HG03432 (cell line): ENCODE measurements at regions not wholly inside any gene's neighbourhood (a gene's known extent, or its start where the extent isn't known, plus 50 kb on each side); places are given as distances from the start of the nearest gene placed in this dataset.
A peak's percentile ranks its signal among the peaks of the same experiment; 100 is the strongest.

Experiments
- ATAC-seq: cut with Tn5 transposase; IDR thresholded peaks from one replicate; pipeline ENCODE4 v1.9.1; 2021; ENCODE audit warnings: mild to moderate bottlenecking, moderate library complexity; ENCODE audit not compliant: unreplicated experiment

DNA sequence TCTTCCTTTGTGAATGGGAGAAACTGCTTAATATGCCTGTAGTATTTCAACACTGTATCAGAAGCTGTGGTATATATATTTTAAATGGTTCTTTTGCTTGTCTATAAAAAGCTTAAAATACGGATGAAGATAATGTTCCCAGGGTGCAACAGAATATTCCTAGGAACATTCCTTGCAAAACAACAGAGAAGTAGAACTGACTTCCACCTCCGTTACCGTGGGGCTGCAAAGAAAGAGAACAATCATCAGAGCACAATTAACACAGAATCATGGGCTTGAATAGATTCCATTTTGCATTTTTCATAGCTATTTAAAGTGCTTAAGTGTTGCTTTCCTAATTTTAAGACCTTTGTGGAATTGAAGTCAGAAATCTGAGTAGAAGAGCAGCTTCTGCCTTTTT, 1227.7 kb downstream of the EFNB2 start:
- no peak for ATAC-seq

DNA sequence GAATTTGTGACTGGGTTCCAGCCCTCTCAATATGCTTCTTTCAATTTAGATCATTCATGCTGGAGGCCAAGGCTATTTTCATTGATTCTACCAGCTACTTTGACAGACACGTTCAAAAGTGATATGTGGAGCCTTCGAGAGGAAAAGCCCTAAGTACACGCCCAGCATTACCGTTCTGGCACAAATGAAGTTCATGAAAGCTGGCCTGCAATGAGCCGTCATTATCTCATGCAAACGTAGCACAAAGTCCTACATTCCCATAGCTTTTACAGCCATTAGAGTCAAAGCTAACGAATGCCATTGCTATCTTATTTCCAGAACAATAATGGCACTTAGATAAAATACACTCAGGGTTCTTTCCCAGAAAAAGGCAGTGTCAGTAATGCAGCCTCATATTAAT, 1237.6 kb downstream of the EFNB2 start:
- ATAC-seq = no peak

GRCh38 chr13:105291987-105292386, 1243.5 kb downstream of the EFNB2 start:
- no peak for ATAC-seq

DNA sequence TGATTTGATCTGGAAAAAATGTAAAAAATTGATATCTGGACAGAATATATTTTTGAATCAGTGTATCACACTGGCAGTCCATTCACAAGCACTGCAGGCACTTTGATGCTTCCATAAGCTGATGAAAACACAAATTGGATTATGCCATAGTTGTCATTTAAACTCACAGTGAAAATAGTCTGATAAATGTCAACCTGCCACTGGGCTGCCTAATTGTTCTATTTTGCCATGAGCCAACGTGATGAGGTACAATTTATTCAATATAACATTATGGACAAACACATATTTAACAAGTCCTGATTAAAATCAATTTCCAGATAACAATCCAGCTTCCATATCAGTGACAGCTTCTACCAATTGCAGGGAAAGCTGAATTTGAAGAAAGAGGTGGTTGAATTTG, 1244.9 kb downstream of the EFNB2 start:
- no peak for ATAC-seq

DNA sequence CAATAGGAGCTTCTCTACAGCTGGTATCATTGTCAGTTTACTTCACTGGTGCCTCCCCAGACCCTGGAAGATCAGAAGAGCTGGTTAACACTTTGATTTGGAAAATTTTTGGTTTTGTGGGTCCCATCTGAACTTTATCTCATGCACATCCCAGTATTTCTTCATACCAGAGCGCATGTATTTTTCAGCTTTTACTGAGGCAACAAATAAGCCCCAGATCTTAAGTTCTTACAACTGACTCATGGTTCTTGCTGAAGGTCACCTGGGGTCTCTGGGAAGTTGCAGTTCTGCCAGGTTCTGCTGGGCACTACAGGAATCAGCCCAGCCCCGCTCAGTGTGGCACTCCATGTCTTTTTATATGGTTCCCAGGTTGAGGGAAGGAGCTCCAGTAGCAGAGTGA, 1249.9 kb downstream of the EFNB2 start:
- no peak for ATAC-seq

- no peak for ATAC-seq
Measured at GRCh38 chr13:105282406-105283285, 1252.8 kb downstream of the EFNB2 start.

GRCh38 chr13:105278943-105279381, 1256.5 kb downstream of the EFNB2 start:
- no peak for ATAC-seq

GRCh38 chr13:105276571-105276970, 1258.9 kb downstream of the EFNB2 start:
- ATAC-seq = no peak

GRCh38 chr13:105273665-105274222, 1261.7 kb downstream of the EFNB2 start:
- ATAC-seq = no peak

DNA sequence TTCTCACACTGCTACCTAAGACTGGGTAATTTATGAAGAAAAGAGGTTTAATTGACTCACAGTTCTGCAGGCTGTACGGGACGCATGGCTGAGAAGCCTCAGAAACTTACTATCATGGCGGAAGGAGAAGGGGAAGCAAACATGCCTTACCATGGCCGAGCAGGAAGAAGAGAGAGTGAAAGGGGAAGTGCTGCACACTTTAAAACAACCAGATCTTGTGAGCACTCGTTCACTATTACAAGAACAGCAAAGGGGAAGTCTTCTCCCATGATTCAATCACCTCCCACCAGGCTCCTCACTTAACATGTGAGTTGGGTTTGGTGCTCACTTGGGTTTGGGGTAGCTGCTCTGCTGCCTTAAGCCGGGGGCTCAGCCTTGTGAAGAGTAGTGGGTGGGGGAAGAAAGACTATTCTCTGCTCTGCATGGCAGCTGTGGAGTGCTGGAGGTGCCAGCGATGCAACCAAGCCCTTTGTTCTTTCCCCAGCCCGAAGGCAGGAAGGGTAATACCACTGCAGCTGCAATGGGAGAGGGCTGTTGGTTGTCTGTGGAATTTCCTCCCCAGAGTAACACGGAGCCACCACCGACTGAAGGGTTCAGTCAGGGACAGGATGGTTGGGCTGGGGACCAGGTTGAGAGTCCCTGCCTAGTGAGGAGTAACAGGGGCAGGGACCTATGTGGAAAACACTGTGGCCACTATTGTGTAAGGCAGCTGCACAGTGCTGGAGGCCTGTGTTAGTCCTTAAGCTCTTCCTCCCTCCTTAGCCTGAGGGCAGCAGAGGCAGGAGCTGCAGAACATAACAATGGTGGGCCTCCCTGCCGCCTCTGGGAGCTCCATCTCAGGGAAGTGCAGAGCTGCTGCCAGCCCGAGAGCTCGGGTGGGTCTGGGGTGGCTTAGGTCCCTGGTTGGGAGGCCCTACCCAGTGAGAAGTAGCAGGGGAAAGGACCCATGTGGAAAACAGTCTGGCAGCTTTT, 1262.5 kb downstream of the EFNB2 start:
- no peak for ATAC-seq

DNA sequence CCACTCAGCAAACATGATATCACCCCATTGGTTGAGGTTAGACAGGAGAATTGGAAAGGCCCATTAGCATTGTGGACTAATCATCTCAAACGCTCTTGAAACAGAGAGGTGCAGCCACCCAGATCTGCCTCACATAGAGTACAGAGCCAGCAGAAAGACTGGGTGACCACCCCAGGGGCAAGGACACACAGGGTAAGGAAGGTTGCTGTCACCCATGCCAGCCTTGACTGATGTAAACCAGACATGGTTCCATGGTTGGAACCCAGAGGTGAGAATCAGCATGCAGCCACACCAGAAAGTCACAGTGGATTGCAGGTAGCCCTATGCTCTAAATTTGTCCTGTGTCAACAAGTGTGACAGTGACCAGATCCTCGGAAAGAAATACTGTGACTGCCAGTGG, 1268.8 kb downstream of the EFNB2 start:
- ATAC-seq = no peak

- no peak for ATAC-seq
Measured at GRCh38 chr13:105262579-105262978, 1272.9 kb downstream of the EFNB2 start.

DNA sequence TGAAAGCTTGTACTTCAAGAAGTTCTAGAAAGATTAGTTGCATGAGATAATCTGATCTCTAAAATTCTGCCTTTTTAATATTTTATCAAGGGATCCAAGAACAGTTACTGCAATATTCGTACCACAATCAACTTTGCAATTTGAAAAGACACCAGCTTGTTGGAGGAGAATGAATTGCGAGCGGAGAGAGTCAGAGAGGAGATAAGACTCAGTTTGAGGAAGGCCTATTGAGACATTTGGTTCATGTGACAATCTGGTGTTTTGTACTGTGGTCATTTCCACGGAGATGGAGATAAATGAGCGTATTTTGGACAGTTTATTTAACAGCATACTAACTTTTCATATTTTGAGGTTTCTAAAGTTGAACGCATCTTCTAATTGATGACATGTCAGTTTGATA, 1276.0 kb downstream of the EFNB2 start:
- ATAC-seq = no peak

GRCh38 chr13:105255472-105255871, 1280.0 kb downstream of the EFNB2 start:
- ATAC-seq = no peak

DNA sequence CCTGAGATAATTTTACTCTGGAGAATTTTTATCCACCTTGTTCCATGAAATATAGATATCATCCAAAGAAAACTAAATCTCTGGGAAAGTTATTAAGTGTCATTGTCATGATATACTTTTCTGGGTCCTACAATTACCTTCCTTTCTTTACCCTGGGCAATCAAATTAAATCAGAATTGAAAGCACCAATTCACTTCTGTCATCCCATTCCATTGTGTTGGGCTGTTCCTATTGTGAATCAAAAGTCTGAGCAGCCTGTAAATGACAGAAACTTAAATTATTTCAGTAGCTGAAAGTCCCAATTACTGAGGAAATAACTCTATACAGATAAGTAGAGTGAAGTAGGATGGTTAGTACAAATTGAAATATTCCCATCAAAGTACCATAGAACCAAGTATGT, 1284.2 kb downstream of the EFNB2 start:
- ATAC-seq = no peak

DNA sequence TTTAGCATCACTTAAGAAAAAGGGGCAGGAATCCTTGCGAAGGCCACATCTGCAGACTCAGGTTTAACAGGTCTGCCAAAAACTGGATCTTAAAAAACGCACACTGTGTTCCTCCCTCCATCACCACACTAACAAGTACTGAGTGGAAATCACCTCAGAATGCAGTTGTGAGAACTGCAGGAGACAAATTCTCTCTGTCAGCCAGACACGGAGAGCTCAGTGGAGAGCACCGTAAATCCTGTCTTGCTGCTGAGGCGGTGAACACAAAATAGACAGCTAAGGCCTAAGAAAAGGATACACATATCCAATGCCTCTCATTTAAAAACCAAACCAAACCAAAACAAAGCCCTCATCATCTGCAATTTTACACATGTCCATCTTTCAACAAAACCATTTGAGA, 1287.6 kb downstream of the EFNB2 start:
- no peak for ATAC-seq

- no peak for ATAC-seq
Measured at GRCh38 chr13:105240371-105240770, 1295.1 kb downstream of the EFNB2 start.

GRCh38 chr13:105232439-105232838, 1303.0 kb downstream of the EFNB2 start:
- no peak for ATAC-seq

DNA sequence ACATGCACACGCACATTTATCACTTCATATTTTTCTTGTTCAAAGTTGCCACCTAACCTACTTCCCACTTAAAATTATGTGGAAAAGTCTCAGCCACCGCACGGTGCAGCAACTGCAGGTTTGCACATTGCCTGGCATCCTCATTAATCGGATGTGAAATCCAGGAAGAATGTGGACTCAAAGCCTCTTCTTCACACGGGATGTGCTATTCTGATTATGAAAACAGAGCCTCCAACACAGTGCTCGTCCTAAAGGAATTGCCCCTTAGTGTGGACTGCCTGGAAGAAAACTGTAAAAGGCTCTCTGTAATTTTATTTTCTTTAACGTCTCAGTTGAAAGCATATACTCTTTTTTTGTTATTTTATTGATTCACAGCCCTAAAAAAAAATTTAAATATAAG, 1303.5 kb downstream of the EFNB2 start:
- ATAC-seq = no peak

GRCh38 chr13:105231579-105231978, 1303.9 kb downstream of the EFNB2 start:
- ATAC-seq = peak; percentile 50

GRCh38 chr13:105220881-105221280, 1314.6 kb downstream of the EFNB2 start:
- no peak for ATAC-seq
